ENCODE measurements at regions not wholly inside any gene's neighbourhood (a gene's known extent, or its start where the extent isn't known, plus 50 kb on each side); places are given as distances from the start of the nearest gene placed in this dataset.
"Not testable (repeated sequence)": the region's sequence is repeated elsewhere in the genome, so short reads cannot be mapped to it uniquely, and the experiment has no call there.

GRCh38 chr4:160375772-160376452 is 1273.0 kb downstream of the RAPGEF2 start:
- in situ Hi-C loops (cut with HindIII; ENCODE audit: low sequenced_read_pairs), result loop anchor here (5.0 kb wide), 1 partner anchor 79 kb away; no protein-coding TSS in a partner anchor

DNA sequence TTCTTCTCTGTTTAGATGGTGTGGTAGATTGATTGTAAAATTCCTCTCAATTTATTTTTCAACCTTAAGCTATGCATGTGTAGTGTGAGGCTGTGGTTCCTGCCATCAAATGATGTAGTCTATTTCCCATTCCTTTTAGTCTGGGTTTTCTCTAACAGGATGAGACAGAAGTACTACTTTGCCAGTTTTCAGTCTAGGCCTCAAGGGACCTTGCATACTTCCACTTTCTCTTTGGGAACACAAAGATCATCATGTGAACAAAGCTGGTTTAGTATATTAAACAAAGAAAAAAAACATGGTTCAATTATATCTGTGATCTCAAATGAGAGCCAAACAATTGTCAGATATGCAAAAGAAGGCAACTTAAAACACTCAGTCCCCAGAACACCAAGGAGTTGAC is 1284.0 kb downstream of the RAPGEF2 start:
- in situ Hi-C loops (cut with HindIII; ENCODE audit: low sequenced_read_pairs), result no loop called here

DNA sequence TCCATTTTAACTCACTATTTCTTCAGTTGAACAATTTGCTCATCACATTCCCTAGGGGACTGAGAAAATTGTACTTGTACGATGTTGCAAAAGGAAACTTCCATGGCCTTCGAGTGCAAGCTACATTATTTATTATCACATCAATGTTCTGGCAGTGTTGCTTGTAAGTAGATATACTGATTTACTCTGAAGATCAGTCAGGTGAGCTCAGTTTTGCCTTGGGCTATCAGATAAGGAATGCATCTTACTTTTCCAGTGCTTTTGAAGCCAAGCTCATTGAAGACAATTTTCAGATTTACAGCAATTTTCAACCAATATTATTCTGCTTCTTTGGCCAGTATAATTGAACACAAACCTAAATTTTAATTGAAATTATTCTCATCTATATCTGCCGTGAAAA is 1296.9 kb downstream of the RAPGEF2 start:
- in situ Hi-C loops (cut with HindIII; ENCODE audit: low sequenced_read_pairs), result no loop called here

GRCh38 chr4:160403081-160403480 is 1300.2 kb downstream of the RAPGEF2 start:
- in situ Hi-C loops (cut with HindIII; ENCODE audit: low sequenced_read_pairs), result no loop called here

DNA sequence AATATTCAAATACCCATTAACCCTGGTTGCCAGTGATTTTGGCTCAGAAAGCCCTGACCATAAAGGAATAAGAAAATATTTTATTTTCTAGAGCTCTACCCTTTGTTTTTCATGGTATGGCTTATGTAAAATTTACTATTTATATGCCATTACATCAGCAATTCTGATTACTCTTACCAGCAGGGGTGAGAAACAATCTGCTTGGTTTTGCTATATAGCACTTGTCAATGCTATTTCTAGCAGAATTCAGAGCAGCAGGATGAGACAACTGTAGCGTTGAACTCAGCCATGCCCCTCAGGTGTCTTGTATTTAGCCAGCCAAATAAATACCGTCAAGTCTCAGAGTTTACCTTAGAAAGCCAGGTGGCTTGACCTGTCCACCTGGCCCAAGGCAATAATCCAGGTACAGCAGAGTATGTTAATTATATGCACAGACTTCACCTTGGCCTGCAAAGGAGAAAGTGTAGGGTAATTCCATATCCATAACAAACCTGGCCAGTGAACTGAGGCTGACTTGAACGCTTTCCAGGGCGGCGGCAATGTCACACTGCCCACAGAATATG is 1303.5 kb downstream of the RAPGEF2 start:
- in situ Hi-C loops (cut with HindIII; ENCODE audit: low sequenced_read_pairs), result no loop called here

DNA sequence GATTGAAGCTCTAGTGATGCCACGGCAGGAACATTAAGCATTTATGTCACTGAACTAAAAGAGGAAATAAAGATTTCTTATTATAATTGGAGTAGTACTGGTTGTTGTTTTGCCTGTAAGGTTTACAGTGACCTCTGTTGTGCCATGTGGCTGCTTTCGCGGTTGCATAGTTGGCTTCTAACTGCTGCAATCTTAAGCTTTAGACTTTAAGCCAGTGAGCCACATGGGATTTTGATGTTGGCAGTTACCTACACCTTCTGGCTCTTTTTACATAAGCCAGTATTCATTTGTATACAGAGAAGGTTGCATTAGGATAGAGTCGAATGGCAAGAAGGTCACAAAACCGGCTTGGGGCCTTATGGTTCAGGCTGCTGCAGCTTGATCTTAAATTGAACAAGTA is 1311.6 kb downstream of the RAPGEF2 start:
- in situ Hi-C loops (cut with HindIII; ENCODE audit: low sequenced_read_pairs), result no loop called here

DNA sequence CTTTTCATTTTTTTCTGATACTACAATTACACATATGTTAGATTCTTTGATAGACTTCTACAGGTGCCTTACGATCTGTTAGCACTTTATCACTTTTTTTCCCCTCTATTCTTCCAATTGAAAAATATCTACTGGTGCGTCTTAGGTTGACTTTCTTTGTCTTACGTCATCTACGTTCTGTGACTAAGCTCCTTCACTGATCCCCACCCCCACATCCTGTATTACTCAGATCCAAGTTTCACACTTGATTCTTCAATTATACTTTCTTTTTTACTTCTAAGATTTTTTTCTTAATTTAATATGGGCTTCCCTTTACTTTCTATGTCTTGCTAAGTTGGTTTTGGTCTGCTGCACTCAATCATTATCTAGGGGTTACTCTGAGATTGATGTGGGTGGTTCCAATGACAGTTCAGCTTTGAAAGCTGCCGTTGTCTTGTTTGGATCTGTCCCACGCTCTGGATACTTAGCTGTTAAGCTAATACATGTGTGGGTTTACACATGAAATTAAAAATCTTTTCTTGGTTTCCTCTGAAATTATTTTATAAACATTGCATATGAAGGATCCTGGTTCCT is 1321.1 kb downstream of the RAPGEF2 start:
- in situ Hi-C loops (cut with HindIII; ENCODE audit: low sequenced_read_pairs), result no loop called here

GRCh38 chr4:160426233-160426632 is 1323.4 kb downstream of the RAPGEF2 start:
- in situ Hi-C loops (cut with HindIII; ENCODE audit: low sequenced_read_pairs), result no loop called here

DNA sequence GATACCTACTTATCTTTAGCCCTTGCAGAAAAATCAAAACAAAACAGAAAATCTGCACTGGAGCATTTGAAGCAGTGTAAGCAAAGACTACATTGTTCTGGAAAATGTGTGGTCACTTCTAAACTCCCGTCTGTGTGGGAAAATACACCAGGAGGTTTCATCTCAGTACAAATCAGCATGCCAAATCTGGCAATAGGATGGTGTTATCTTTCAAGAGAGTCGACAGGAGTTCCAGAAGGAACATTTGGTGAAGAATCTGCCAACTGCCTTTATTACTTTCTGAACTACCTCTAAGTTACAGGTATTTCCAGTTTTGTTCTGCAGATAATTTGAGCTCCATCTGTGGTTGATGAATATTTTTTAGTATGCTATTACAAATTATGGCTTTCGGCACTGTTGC is 1348.0 kb downstream of the RAPGEF2 start:
- in situ Hi-C loops (cut with HindIII; ENCODE audit: low sequenced_read_pairs), result no loop called here

- in situ Hi-C loops (cut with HindIII; ENCODE audit: low sequenced_read_pairs), result not testable (repeated sequence)
Observed at GRCh38 chr4:160481696-160482690, 1379.1 kb downstream of the RAPGEF2 start.

GRCh38 chr4:160485071-160485687 is 1382.3 kb downstream of the RAPGEF2 start:
- in situ Hi-C loops (cut with HindIII; ENCODE audit: low sequenced_read_pairs), result no loop called here

DNA sequence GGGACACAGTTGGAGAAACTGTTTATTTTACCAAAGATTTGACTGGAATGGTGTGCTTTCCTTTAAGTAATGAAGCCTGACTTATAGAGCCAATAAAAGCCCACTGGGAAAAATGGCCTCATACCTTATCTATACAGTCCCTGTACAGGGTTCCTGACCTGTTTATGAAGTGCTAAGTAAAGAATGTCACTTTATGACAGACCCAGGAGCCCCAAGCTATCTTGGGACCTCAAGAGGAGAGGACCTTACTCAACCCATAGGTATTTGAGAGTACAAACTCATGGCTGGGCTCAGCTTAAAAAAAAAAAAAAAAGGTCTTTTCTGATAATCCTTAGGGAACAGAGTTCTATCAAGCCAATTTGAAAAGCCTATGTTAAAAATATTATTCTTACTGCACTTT is 1389.3 kb downstream of the RAPGEF2 start:
- in situ Hi-C loops (cut with HindIII; ENCODE audit: low sequenced_read_pairs), result no loop called here

DNA sequence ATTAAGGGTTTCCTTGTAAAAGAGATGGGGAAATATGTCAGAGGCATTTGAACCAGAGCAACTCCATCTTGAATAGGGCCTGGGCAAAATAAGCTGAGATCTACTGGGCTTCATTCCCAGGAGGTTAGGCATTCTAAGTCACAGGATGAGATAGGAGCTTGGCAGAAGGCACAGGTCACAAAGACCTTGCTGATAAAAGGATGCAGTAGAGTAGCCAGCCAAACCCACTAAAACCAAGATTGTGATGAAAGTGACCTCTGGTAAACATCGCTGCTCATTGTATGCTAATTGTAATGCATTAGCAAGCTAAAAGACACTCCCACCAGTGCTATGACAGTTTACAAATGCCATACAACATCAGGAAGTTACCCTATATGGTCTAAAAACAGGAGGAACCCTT is 1390.3 kb downstream of the RAPGEF2 start:
- in situ Hi-C loops (cut with HindIII; ENCODE audit: low sequenced_read_pairs), result no loop called here

DNA sequence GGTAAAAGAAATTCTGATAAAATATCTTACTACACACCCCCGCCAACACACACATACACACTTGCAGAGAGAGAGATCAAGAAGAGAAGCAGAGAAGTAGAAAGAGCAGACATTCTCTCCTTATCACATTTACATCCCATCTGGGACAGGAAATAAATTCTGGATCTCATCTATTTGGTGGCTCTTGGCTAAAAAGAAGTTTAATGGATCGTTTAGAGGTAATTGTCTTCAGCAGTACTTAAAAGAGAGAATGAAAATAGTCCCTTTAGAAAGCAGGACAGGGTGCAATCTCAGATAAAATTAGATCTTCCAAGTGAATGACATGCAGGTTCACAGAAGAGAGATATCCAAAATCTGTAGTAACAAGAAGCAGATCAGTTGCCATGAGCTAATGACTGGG is 1392.5 kb downstream of the RAPGEF2 start:
- in situ Hi-C loops (cut with HindIII; ENCODE audit: low sequenced_read_pairs), result no loop called here

DNA sequence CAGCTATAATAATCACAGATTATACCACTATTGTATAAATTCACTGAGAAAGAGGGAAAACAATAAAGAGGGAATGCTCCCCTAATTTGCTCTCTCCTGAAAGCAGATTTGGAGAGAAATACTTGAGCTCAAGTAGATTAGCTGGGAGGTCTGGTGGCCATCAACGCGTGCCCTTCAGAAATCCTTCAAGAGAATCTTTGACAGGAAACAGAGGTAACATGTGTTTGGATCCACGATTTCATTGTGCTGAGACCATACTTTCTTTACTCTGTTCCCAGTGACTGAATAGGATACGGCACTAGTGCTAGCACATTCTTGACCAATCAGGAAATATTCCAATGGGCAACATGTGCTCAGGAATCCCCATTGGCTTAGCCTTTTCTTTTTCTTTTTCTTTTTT is 1395.3 kb downstream of the RAPGEF2 start:
- in situ Hi-C loops (cut with HindIII; ENCODE audit: low sequenced_read_pairs), result no loop called here

DNA sequence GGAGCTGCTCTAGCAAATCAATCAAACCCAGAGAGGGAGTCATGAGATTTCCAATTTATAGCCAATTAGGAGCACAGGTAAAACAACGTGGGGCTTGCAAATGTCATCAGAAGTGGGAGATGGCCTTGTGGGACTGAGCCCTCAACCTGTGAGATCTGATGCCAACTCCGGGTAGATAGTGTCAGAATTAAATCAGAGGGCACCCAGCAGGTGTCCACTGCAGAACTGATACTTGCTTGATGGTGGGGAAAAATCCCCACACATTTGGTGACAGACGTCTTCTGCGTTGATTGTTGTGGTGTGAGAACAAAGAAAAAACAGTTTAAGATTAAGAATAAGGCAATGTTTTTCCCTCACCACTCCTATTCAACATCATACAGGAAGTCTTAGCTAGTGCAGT is 1402.8 kb downstream of the RAPGEF2 start:
- in situ Hi-C loops (cut with HindIII; ENCODE audit: low sequenced_read_pairs), result no loop called here

DNA sequence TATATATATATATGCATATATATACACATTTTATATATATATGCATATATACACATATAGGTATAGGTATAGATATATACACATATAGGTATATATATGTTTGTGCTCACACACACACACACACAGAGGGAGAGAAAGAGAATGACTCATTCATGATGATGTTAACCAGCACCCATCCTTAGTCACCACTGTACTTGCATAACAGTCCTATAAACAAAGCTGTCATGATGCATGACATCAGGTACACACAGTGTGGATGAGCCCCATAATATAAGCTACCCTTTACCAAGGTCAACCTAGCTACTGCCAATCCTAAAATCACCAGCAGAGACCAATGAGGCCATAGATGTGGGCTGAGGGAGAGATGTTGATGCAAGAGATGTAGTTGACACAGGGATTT is 1408.0 kb downstream of the RAPGEF2 start:
- in situ Hi-C loops (cut with HindIII; ENCODE audit: low sequenced_read_pairs), result no loop called here

GRCh38 chr4:160514126-160514525 is 1411.2 kb downstream of the RAPGEF2 start:
- in situ Hi-C loops (cut with HindIII; ENCODE audit: low sequenced_read_pairs), result no loop called here

GRCh38 chr4:160523231-160523630 is 1420.4 kb downstream of the RAPGEF2 start:
- in situ Hi-C loops (cut with HindIII; ENCODE audit: low sequenced_read_pairs), result no loop called here

- in situ Hi-C loops (cut with HindIII; ENCODE audit: low sequenced_read_pairs), result no loop called here
Observed at GRCh38 chr4:160537681-160538080, 1434.8 kb downstream of the RAPGEF2 start.

GRCh38 chr4:160546201-160546600 is 1443.3 kb downstream of the RAPGEF2 start:
- in situ Hi-C loops (cut with HindIII; ENCODE audit: low sequenced_read_pairs), result no loop called here

All from endothelial cell of hepatic sinusoid (primary cell).